GM12878 (cell line): ENCODE measurements at regions not wholly inside any gene's neighbourhood (a gene's known extent, or its start where the extent isn't known, plus 50 kb on each side); places are given as distances from the start of the nearest gene placed in this dataset.
A peak's percentile ranks its signal among the peaks of the same experiment; 100 is the strongest.
"Not testable (repeated sequence)": the region's sequence is repeated elsewhere in the genome, so short reads cannot be mapped to it uniquely, and the experiment has no call there.

Experiments
- ATAC-seq: fragments of 200-7000 bp; cut with Tn5 transposase; 3 replicates; pipeline ENCODE4 v1.9.1; 2020; ENCODE audit warnings: mild to moderate bottlenecking, moderate library complexity
- BruUV-seq: library from RNA; stranded (reverse); fragments of 400-500 nt; replicated peaks from 2 replicates; lab custom pipeline; 2021; lab: Mats Ljungman, UMichigan
- CTCF ChIA-PET: fragments of 300-600 bp; sonication (Branson Sonifier 250); formaldehyde crosslinking; extraction: SDS; loops from one replicate; lab custom pipeline; 2021; ENCODE audit warnings: inconsistent platforms; lab: Yijun Ruan, JAX
- POLR2A ChIA-PET: fragments of 350-600 bp; formaldehyde crosslinking; extraction: SDS; loops from one replicate; lab custom pipeline; 2021; ENCODE audit warnings: inconsistent platforms; lab: Charles Lee
- RAD21 ChIA-PET: fragments of 300-600 bp; sonication (Branson Sonifier 250); formaldehyde crosslinking; loops from one replicate; lab custom pipeline; 2023; ENCODE audit warnings: antibody characterized with exemption; ENCODE audit not compliant: unreplicated experiment; lab: Charles Lee
- SMC1A ChIA-PET: fragments of 300-600 bp; sonication (Branson Sonifier 250); formaldehyde crosslinking; loops from one replicate; lab custom pipeline; 2023; ENCODE audit not compliant: unreplicated experiment, uncharacterized antibody; lab: Charles Lee
- DNase-seq: peaks from one replicate; pipeline ENCODE4 v3.0.0-alpha.2; 2011; ENCODE audit warnings: low read depth, low spot score
- FAIRE-seq: peaks from 3 replicates; lab custom pipeline; 2011; peaks lifted over from hg19 to GRCh38; lab: Jason Lieb, UNC
- H2AFZ ChIP-seq: 2 replicates; pipeline ENCODE4 v1.6.0; 2011; ENCODE audit warnings: low read depth, low read length, control low read depth; ENCODE audit not compliant: control insufficient read depth
- H3K27ac ChIP-seq: 2 replicates; pipeline ENCODE4 v1.5.1; 2011; ENCODE audit warnings: control low read depth; ENCODE audit not compliant: control insufficient read depth, insufficient read depth
- H3K27me3 ChIP-seq, 2 experiments: replicated peaks in 1 of 2; 2 replicates each; pipeline versions ENCODE4 v1.6.0 to v1.6.1; 2011; ENCODE audit warnings: low read length in 1 of 2; ENCODE audit not compliant: control insufficient read depth in 2 of 2, insufficient read depth in 2 of 2
- H3K36me3 ChIP-seq, 2 experiments: 2 replicates each; pipeline ENCODE4 v1.5.1; 2011; ENCODE audit warnings: low read length in 1 of 2; ENCODE audit not compliant: control insufficient read depth in 2 of 2, insufficient read depth in 2 of 2
- H3K4me1 ChIP-seq: 2 replicates; pipeline ENCODE4 v1.6.1; 2011; ENCODE audit warnings: mild to moderate bottlenecking, low read length, moderate library complexity, mixed read lengths; ENCODE audit not compliant: control insufficient read depth, insufficient read depth
- H3K4me2 ChIP-seq: 2 replicates; pipeline ENCODE4 v1.6.0; 2011; ENCODE audit warnings: control low read depth; ENCODE audit not compliant: control insufficient read depth, insufficient read depth
- H3K4me3 ChIP-seq: fragments of 200-600 bp; sonication (generic); 2 replicates; pipeline ENCODE4 v1.5.1; 2016
- H3K79me2 ChIP-seq: 2 replicates; pipeline ENCODE4 v1.6.0; 2011; ENCODE audit warnings: low read length; ENCODE audit not compliant: control insufficient read depth, insufficient read depth
- H3K9ac ChIP-seq: 2 replicates; pipeline ENCODE4 v1.8.0; 2011; ENCODE audit warnings: low read length, control low read depth, mixed read lengths; ENCODE audit not compliant: control insufficient read depth, insufficient read depth
- H3K9me3 ChIP-seq: replicated peaks from 3 replicates; pipeline ENCODE4 v1.5.1; 2011; ENCODE audit warnings: mild to moderate bottlenecking, low read length; ENCODE audit not compliant: control insufficient read depth, insufficient read depth
- H4K20me1 ChIP-seq: 2 replicates; pipeline ENCODE4 v1.6.0; 2011; ENCODE audit not compliant: control insufficient read depth, insufficient read depth
- MTA2 ChIP-seq: fragments of 450-650 bp; IDR thresholded peaks from 2 replicates; pipeline ENCODE4 v1.6.1; 2016; ENCODE audit warnings: low read depth, mild to moderate bottlenecking, moderate library complexity
- NR2C1 ChIP-seq: fragments of 450-650 bp; IDR thresholded peaks from 2 replicates; pipeline ENCODE4 v1.6.1; 2017; ENCODE audit warnings: antibody characterized with exemption, mild to moderate bottlenecking, moderate library complexity
- NR2F1 ChIP-seq: fragments of 450-650 bp; conservative IDR thresholded peaks from 2 replicates; pipeline ENCODE4 v1.6.1; 2017; ENCODE audit warnings: mild to moderate bottlenecking
- YBX1 ChIP-seq: fragments of 450-650 bp; IDR thresholded peaks from 2 replicates; pipeline ENCODE4 v1.6.1; 2016; ENCODE audit warnings: antibody characterized with exemption
- WGBS: methylation state at CpG from one replicate; pipeline ENCODE4 v1.1.6; 2016; ENCODE audit warnings: low lambda C conversion rate; ENCODE audit not compliant: insufficient replicate concordance, insufficient coverage; ENCODE audit errors: missing lambda C conversion rate; 5-methylcytosine and 5-hydroxymethylcytosine counted together
- in situ Hi-C: fragments of 300-500 bp; cut with MboI; formaldehyde crosslinking; loops from 9 replicates; pipeline ENCODE4 v1.14.3; 2018; ENCODE audit warnings: mixed read lengths
- intact Hi-C: fragments of 100-400 bp; cut with micrococcal nuclease; formaldehyde crosslinking; loops from one replicate; pipeline ENCODE4 v1.14.2; 2022; ENCODE audit not compliant: unreplicated experiment
- TF ChIP-seq, protein P1 (sequence below): fragments of 450-650 bp; IDR thresholded peaks from 2 replicates; pipeline ENCODE4 v1.6.1; 2016; ENCODE audit warnings: mild to moderate bottlenecking
- TF ChIP-seq, protein P2 (sequence below): fragments of 450-650 bp; IDR thresholded peaks from 2 replicates; pipeline ENCODE4 v1.6.1; 2016; ENCODE audit warnings: mild to moderate bottlenecking, moderate library complexity, borderline replicate concordance

DNA sequence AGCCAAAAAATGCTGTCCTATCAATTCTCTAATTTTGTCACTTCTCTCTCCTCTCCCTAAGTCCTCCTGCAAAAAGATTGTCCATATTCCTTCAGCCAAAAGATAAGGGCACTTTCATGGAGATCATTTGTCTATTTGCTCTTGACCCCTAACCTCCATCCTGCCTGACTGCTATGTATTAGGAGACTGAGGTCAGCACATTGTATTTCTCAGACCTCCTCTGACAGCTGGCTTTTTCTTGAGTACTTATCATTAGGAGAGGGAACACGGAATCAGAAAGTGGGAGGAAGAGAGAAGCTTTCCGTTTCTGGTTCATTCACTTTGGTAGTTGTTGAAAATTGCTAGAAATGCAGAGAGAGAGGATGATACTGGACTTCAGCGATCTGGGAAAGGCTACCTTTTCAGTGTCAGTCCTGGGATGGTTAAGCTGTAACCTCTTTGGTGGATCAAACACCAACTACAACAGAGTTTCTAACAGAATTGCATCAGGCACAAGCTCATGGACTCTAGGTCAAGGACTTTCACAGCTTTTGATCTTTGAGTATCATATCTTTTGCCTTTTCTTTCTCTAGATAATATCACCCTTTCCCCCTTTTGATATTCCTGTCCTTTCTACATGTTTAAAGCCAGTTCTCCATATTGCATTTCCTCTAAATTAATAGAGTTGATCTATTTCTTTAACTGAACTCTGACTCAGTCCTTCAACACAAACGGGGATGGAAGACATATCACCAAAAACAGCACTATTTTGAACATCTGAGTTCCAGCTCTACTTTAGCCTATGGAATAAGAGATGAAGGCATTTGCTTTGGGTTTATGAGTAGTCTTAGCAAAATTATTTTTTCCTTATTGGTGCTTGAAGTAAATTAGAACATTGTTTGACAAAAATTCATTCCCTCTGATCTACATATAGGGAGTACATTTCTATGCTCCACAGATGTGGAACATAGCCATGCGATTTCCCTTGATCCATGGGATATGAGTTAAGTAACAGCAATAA, 63.3 kb upstream of the KYNU start (continued):
- TF ChIP-seq, protein P1, sequence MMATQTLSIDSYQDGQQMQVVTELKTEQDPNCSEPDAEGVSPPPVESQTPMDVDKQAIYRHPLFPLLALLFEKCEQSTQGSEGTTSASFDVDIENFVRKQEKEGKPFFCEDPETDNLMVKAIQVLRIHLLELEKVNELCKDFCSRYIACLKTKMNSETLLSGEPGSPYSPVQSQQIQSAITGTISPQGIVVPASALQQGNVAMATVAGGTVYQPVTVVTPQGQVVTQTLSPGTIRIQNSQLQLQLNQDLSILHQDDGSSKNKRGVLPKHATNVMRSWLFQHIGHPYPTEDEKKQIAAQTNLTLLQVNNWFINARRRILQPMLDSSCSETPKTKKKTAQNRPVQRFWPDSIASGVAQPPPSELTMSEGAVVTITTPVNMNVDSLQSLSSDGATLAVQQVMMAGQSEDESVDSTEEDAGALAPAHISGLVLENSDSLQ = no peak
- TF ChIP-seq MTA2 = no peak
- no peak for TF ChIP-seq NR2F1
- TF ChIP-seq, protein P2, sequence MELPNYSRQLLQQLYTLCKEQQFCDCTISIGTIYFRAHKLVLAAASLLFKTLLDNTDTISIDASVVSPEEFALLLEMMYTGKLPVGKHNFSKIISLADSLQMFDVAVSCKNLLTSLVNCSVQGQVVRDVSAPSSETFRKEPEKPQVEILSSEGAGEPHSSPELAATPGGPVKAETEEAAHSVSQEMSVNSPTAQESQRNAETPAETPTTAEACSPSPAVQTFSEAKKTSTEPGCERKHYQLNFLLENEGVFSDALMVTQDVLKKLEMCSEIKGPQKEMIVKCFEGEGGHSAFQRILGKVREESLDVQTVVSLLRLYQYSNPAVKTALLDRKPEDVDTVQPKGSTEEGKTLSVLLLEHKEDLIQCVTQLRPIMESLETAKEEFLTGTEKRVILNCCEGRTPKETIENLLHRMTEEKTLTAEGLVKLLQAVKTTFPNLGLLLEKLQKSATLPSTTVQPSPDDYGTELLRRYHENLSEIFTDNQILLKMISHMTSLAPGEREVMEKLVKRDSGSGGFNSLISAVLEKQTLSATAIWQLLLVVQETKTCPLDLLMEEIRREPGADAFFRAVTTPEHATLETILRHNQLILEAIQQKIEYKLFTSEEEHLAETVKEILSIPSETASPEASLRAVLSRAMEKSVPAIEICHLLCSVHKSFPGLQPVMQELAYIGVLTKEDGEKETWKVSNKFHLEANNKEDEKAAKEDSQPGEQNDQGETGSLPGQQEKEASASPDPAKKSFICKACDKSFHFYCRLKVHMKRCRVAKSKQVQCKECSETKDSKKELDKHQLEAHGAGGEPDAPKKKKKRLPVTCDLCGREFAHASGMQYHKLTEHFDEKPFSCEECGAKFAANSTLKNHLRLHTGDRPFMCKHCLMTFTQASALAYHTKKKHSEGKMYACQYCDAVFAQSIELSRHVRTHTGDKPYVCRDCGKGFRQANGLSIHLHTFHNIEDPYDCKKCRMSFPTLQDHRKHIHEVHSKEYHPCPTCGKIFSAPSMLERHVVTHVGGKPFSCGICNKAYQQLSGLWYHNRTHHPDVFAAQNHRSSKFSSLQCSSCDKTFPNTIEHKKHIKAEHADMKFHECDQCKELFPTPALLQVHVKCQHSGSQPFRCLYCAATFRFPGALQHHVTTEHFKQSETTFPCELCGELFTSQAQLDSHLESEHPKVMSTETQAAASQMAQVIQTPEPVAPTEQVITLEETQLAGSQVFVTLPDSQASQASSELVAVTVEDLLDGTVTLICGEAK = no peak
- no peak for TF ChIP-seq YBX1
- no peak for TF ChIP-seq NR2C1

DNA sequence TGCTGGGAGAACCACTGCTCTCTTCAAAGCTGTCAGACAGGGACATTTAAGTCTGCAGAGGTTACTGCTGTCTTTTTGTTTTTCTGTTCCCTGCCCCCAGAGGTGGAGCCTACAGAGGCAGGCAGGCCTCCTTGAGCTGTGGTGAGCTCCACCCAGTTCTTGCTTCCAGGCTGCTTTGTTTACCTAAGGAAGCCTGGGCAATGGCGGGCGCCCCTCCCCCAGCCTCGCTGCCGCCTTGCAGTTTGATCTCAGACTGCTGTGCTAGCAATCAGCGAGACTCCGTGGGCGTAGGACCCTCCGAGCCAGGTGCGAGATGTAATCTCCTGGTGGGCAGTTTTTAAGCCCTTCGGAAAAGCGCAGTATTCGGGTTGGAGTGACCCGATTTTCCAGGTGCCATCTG, 65.8 kb upstream of the KYNU start:
- SMC1A ChIA-PET, H3K36me3 ChIP-seq, H3K27me3 ChIP-seq, in situ Hi-C loops, BruUV-seq, RAD21 ChIA-PET, H3K27ac ChIP-seq, CTCF ChIA-PET, H3K4me1 ChIP-seq, H3K9ac ChIP-seq, H4K20me1 ChIP-seq, H3K4me2 ChIP-seq, intact Hi-C loops, H3K79me2 ChIP-seq, POLR2A ChIA-PET, H3K9me3 ChIP-seq, H2AFZ ChIP-seq, DNase-seq, ATAC-seq, H3K4me3 ChIP-seq: not testable (repeated sequence)
- peak; percentile 100 for FAIRE-seq
- 97% methylated on average over 13 of the region's 13 CpGs for WGBS
